GM18508 (cell line): ENCODE measurements at regions not wholly inside any gene's neighbourhood (a gene's known extent, or its start where the extent isn't known, plus 50 kb on each side); places are given as distances from the start of the nearest gene placed in this dataset.
"Not testable (repeated sequence)": the region's sequence is repeated elsewhere in the genome, so short reads cannot be mapped to it uniquely, and the experiment has no call there.

Experiments used
- ATAC-seq: cut with Tn5 transposase; IDR thresholded peaks from one replicate; pipeline ENCODE4 v1.9.1; 2021; ENCODE audit warnings: moderate number of reproducible peaks; ENCODE audit not compliant: insufficient read depth, unreplicated experiment

DNA sequence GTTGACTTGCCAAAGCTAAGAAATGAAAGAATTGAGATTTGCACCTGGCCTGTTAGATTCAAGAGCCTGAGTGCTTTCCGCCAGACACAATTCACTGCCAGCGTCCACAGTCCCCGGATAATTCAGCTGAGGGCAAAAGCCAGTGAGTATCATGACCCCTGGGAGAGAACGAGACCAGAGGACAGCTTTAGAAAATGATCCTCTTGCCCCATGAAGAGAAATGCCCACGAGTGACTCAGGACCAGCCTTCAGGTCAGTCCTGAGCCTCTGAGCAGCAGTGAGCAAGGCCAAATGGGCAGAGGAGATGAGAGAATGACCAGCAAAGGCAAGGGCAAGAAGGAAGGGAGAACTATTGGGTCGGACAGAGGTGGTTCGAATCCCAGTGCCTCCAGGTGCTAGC lies 273.5 kb downstream of the FAM43A start:
- no peak for ATAC-seq

DNA sequence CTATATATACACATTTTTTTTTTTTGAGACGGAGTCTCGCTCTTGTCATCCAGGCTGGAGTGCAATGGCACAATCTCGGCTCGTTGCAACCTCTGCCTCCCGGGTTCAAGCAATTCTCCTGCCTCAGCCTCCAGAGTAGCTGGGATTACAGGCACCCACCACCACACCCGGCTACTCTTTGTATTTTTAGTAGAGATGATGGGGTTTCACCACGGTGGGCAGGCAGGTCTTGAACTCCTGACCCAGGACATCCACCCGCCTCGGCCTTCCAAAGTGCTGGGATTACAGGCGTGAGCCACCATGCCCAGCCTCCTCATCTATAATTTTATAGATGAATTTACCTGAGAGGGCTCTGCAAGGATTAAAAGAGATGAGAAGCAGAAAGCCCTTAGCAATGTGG lies 274.0 kb downstream of the FAM43A start:
- ATAC-seq, result not testable (repeated sequence)

DNA sequence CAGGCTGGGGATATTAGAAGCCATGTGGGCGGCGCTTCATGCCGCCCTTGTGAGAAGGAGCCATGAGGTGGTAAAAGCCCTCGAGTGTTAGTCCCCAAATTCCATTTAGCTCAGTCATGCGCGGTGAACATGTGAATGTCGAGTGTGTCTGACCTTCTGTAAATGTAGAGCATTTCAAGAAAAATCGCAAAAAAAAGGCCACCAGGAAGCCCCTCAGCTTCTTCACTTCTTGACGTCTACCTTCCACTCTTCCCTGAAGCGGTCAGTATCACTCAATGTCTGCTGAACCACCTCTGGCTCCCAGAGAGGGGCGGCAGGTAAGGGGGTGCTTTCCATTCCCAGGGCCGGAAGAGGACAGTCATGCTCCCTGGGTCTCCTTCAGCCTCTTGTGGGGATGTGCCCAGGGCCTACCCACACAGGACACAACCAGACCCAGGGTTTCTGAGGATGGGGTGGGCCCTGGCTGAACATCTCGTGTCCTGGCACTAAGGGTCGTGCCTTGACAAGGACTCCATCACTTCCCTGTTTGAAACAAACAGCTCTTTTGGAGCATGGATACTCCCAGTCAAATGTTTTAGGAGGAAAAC lies 274.9 kb downstream of the FAM43A start:
- ATAC-seq, result no peak

DNA sequence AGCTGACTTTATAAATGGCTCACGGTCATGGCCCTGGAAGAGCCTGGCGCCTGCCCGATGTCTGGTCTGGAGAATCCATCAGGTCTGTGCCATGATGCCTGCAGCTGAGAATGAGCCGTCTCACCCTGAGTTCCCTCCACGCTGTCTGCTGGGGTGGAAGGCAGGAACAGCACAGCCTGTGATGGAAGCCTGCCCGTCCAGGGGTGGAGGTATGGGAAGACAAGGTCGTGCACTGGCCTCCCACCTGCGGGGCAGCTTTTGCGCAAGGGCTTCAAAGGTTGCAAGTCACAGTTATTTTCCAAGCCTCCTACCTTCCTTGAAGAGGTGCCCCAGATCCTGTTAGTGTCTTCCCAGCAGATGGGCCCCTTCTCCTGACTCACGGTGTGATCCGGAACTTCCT lies 275.5 kb downstream of the FAM43A start:
- no peak for ATAC-seq

DNA sequence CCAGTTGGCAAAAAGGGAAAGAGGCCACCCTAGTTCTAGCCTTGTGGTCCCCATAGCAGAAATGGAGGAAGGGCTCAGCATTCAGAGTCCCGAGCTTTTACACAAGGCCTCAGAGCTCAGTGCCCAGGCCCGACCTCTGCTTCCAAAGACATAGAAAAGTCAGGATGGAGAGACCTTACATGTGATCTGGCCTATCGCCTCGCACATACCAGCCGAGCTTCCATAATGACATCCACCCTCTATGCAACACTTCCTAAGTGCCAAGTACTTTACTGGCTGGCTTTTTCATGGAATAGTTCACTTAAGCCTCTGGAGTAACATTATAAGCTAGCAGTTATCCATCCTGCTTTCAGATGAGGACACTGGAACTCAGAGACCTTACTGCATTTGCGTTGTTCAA lies 275.9 kb downstream of the FAM43A start:
- ATAC-seq, result no peak

DNA sequence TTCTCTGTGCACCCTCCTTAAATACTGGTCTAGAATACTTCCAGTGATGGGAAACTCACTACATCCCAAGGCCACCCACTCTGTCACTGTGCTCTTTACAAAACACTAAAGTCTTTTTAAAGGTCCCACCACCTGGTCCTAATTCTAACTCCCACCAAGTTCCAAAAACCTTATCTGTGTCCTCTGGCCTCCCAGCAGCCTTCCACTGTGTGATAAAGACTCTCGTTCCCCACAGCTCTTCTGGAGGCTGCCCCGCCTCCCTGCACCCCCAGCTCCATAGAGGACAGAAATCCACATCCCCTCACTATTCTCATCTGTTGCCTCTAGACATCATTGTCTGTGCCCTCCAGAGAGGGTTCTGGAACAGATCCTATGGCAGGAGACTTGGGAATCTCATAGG lies 276.4 kb downstream of the FAM43A start:
- no peak for ATAC-seq

DNA sequence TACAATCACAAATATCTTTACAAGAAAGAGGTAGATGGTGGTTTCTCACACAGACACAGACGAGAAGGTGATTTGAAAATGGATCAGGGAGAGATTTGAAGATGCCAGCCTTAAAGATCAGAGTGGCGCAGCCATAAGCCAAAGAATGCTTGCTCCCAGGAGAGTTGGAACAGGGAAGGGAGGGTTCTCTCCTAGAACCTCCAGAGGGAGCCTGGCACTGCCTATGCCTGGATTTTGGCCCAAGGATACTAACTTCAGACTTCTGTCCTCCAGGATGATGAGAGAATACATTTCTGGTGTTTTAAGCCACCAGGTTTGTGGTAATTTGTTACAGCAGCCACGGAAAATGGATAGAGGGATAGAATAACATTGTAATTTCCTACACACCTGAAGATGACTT lies 279.1 kb downstream of the FAM43A start:
- no peak for ATAC-seq

DNA sequence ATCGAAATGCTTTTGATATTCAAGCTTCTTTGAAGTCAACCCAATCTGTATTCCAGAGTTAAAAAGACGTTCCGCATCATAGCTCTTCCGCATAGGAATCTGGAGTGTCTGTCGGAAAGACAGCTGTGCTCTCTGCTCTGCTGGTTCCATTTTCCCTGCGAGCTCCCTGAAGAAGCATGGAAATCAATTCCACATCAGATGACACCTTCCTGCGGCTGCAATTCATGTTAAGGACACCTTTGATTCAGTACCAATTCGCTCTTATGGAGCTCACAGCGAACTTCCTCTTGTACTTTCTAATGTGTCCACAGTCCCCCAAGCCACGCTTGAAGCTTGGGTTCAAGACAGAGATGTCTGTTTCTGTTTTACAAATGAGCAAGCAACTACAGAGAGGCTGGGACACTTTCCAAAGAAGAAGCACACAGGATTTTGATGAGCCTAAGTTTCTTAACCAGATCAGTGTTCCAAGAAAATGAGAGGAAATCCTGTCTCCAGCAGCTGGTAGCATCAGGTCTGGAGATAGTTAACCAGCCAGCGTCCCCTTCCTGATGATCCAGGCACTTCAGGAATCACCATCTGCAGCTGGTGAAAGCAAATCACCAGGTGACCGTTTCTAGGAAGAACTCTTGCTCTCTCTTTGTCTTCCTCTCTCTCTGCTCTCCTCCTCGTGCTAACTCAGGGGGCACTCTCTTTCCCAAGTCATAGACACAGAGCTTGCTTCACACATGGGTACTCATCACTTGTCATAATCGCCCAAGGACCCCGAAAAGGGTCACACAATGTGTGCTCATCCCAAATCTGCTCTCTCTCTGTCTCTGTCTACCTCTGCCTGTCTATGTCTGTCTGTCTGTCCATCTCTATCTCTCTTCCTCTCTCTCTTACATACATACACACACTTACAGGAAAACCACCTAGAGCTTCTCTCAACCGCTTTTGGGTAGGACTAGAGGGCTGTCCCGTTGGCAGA lies 281.8 kb downstream of the FAM43A start:
- no peak for ATAC-seq

DNA sequence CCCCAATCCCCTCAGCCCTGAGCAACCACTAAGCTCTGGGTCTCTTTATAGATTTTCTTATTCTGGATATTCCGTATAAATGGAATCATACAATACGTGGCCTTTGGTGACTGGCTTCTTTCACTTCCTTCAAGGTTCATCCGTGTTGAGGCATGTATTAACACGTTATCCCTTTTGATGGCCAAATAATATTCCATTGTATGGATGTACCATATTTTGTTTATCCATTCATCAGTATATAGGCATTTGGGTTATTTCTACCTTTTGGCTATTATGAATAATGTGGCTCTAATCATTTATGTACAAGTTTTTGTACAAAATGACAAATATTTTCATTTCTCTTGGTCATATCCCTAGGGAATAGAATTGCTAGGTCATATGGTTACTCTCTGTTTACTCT lies 284.4 kb downstream of the FAM43A start:
- no peak for ATAC-seq

DNA sequence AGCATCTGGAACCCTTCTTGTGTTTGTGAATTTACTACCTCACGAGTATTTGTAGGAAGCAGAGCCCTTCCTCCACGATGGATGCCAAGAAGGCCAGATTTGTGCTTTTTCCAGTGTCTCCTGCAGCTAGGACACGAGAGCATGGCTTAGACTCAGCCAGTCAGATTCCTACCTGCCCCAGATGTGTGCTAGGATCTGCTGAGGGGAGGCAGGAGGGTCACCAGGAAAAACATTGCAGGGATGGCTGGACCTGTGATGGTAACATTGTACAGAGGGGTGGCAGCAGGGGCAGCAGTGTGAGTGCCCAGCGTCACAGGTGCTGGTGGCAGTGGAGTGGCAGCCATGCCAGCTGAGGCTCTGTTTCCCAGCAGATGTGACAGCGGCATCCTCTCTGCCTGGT lies 285.3 kb downstream of the FAM43A start:
- no peak for ATAC-seq

DNA sequence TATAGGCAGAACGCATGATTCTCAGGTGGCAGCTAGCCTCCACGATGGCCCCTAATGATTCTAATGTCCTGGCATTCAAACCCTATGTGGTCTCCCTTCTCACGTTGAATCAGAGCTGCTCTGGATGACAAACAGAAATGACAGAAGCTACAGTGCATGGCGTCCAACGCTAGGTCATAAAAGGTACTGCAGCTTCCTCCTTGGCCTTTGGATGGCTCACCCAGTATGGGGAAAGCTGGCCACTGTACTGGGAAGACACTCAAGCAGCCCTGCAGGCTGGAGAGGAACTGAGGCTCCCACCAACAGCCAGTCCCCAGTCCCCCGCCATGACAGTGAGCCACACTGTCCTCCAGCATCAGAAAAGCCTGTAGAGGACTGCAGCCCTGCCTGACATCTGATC lies 286.3 kb downstream of the FAM43A start:
- no peak for ATAC-seq

DNA sequence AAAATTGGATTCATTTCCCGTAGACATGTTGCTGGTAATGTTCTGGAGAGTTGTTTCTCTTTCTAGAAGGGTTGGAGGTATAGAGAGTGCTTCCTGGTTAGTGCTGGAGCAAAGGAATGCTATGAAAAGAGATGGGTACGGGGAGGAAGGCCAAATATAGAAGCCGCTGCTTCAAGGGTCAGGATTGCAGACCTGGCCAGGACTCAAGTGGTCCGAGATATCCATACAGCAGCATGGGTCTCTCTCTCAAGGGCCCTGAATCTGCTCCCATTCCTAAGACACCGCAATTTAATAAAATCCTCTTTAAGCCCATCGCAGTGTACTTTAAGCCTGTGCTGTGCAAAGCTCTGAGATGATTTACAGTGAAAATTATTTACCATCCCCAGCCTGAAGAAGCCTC lies 287.0 kb downstream of the FAM43A start:
- no peak for ATAC-seq

DNA sequence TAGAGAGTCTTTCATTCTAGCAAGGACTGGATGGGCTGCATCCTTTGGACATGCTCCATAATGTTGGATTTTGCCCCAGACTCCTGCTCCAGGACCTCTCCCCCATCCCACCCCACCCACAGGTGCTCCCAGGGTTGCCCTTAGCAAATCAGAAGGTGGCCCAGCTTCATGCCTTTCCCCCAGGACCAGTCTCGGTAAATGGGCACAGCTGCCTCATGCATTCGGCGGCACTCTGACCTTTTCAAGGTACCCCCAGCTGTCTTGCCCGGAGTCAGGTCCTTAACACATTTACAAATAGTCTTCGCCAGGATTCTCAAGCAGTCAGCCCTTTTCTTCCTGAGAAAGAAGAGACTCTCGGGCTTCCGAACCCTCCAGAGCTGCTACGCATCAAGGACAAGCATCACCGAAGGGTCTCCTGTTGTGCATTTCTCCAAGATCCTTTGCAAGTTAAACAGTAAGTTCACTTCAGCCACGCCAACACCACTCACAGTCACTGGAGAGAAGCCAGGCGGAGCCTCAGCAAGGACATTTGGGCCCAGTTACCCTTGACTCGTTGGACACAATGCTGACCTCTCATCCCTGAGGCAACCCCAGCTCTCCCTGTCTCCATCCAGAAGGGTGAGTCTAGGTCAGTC lies 287.8 kb downstream of the FAM43A start:
- ATAC-seq, result no peak

DNA sequence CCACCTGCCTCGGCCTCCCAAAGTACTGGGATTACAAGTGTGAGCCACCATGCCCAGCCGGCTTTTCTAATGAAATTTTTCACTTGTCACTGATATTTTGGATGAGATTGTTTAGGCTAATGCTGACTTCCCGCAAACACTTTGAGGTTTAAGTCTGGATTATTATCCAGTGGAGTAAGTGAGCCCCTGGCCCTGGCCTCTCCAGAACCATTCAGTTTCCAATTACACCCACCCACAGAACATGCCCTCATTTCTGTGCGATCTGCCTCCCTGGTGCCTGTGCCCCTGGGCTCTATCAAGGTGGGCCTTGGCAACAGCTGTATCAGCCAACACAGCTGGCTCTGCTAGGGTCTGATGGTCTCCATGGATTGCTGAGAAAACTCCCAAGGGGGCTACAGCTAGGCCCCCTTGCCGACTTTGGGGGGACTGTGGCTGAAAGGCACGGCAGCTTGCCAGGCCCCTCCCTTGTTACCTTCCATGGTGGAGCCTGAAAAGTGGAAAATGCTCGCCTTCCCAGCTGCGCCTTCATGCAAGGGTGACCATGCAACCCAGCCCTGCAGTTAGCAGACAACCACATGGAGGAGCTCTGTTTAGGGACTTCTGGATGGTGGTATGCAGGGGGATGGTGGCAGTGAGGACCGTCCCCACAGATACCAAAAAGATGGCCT lies 288.9 kb downstream of the FAM43A start:
- ATAC-seq, result no peak

DNA sequence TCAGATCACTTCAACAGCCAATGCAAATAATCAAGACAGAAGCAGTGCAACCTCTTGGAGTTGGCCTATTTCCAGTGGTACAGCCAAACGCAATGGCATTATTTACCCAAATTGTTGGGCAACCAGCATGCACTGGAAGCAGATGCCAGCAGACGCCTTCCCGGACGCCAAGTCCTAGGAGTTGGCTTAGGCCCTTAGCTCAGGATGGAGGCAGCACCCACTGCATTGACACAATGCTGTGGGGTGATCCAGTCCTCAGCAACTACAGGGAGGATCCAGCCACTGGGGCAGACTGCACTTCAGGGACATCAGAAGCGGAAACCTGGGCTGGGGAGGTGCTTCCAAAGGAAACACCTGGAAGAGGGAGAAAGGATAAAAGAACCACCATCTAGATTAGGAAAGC lies 290.4 kb downstream of the FAM43A start:
- ATAC-seq, result no peak

DNA sequence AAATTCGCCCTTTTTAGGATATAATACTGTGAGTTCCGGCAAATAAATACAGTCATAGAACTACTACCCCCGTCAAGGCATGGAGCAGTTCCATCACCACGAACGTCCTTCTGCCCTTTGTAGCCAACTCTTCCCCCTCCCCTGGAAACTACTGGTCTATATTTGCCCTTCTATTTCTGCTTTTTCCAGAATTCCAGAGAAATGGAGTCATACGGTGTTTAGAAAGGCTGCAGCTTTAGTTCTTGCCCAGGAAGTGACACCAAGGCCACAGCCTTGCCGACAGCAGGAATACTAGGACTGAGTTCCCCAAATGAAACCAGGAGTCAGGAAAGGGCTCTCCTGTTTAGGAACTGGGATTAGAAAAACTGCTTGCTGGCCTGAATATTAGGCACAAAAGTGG lies 291.2 kb downstream of the FAM43A start:
- no peak for ATAC-seq

DNA sequence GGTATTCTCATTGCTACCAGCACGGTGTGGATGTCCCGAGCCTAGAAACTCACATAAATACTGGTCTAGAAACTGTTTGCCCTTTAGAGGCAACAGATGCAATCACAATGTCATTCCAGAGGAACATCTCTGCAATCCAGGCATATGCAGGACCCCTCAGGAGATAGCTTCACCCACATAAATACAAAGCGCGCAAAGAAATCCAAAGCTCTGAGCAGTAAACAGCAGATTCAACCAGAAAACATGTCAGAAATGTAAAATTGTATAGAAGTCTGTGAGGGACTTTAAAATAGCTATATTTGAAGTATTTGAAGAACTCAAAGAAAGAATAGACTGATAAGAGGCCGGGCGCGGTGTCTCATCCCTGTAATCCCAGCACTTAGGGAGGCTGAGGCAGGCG lies 291.7 kb downstream of the FAM43A start:
- no peak for ATAC-seq

DNA sequence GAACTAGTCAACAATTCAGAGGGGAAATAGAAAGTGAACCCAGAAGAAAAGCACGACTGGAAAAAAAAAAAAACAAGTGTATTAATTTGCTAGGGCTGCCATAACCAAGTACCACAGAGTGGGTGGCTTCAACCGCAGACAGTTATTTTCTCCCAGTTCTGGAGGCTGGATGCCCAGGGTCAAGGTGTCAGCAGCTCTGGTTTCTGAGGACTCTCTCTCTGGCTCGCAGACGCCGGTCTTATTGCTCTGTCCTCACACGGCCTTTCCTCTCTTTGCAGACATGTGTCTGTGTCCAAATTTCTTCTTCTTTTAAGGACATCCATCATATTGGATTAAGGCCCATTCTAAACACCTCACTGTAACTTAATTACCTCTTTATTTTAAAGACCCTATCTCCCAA lies 291.8 kb downstream of the XXYLT1 start:
- ATAC-seq, result no peak

DNA sequence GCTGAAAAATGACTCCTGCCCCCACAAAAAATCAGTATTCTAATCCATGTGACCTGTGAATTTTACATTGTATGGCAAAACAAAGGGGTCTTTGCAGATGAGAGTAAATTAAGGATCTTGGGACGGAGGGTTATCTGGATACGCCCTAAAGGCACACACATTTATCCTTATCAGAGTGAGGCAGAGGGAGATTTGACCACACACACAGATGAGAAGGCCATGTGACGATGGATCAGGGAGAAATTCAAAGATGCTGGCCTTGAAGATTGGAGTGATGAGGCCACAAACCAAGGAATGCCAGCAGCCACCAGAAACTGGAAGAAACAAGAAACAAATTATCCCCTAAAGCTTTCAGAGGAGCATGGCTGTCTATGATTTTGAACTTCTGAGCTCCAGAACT lies 288.5 kb downstream of the XXYLT1 start:
- no peak for ATAC-seq

DNA sequence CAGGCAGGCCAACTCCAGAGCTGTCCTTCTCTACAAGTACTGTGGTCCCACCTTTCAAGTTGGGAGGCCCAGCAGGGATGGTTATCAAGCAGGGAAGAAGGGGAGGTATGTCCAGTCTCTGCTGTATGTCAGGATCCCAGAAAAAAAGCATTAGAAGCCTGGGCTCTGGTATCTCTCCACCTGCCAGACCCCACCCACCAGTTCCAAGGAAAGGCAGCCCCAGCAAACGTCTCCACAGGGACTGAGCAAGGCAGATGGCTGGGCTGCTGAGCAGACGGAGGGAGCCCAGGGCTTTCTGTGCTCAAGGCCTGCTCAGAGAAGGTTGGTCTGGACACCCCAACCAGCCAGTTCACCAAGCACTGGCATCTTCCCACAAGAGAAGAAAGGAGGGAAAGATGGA lies 287.8 kb downstream of the XXYLT1 start:
- ATAC-seq, result no peak

DNA sequence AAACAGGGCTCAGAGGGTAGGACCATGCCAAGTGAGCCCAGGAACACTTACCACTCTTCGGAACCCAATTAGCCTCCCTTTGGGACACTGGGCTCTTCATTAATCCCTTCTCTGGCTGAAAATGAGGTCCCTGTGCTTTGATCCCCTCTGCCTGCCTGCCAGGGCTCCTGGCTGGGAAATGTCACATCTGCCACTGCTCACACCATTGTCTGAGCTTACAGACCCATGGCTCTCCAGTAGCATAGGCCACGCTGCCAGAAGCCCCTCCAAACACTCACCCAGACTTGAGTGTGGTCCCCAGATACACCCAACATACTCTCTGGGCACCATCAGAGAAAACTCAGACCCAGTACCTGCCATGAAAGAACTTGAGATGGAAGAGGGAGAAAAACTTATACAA lies 287.3 kb downstream of the XXYLT1 start:
- ATAC-seq, result no peak
